Colonic mucosa (tissue), 4 donors: ENCODE measurements at regions not wholly inside any gene's neighbourhood (a gene's known extent, or its start where the extent isn't known, plus 50 kb on each side); places are given as distances from the start of the nearest gene placed in this dataset.

Experiments used
- DNase-seq: peaks from one replicate; pipeline ENCODE4 v3.0.0-alpha.2; 2020
- H3K27ac ChIP-seq: fragments of 200-600 bp; one replicate; pipeline ENCODE4 v1.8.0; 2021
- H3K27me3 ChIP-seq: fragments of 200-600 bp; one replicate; pipeline ENCODE4 v1.8.0; 2021
- H3K36me3 ChIP-seq: fragments of 200-600 bp; one replicate; pipeline ENCODE4 v1.8.0; 2021
- H3K4me1 ChIP-seq: fragments of 200-600 bp; one replicate; pipeline ENCODE4 v1.8.0; 2021; ENCODE audit warnings: mild to moderate bottlenecking
- H3K4me3 ChIP-seq: fragments of 200-600 bp; one replicate; pipeline ENCODE4 v1.8.0; 2021
- H3K9ac ChIP-seq, 2 donors: one replicate each; pipeline ENCODE4 v1.7.0; 2013; ENCODE audit warnings: control low read depth in 2 of 2, low read depth in 2 of 2, low read length in 2 of 2
- H3K9me3 ChIP-seq: fragments of 200-600 bp; one replicate; pipeline ENCODE4 v1.8.0; 2021
- CTCF ChIP-seq: fragments of 200-600 bp; IDR thresholded peaks from one replicate; pipeline ENCODE4 v1.8.0; 2022; ENCODE audit warnings: antibody characterized with exemption, mild to moderate bottlenecking
- intact Hi-C: fragments of 100-400 bp; cut with DNase I; formaldehyde crosslinking; loops from one replicate; pipeline ENCODE4 v1.14.1; 2022
- donor health status: healthy.
- donor health status: DM: no; HTN: no; CAD: no.
- donor health status: DM: no; HTN: no; CAD: no.

GRCh38 chr4:175308236-175308635 is 390.1 kb downstream of the ADAM29 start:
- no peak for DNase-seq
- no peaks in the 10 kb centered on the region for H3K36me3 ChIP-seq
- no peak overlapping the region for H3K27ac ChIP-seq
- H3K9ac ChIP-seq, result no peak overlapping the region
- H3K9me3 ChIP-seq, result no peaks in the 10 kb centered on the region
- intact Hi-C loops, result no loop called here
- no peak overlapping the region for H3K4me3 ChIP-seq
- H3K27me3 ChIP-seq, result no peaks in the 10 kb centered on the region
- no peak for TF ChIP-seq CTCF
- H3K4me1 ChIP-seq, result no peaks in the 10 kb centered on the region

- Histone ChIP-seq H3K4me3 (no peak overlapping the region), H3K36me3 (no peaks in the 10 kb centered on the region), H3K9me3 (no peaks in the 10 kb centered on the region), H3K9ac (no peak overlapping the region), H3K4me1 (no peaks in the 10 kb centered on the region), H3K27ac (no peak overlapping the region), H3K27me3 (no peaks in the 10 kb centered on the region)
- no peak for DNase-seq
- no peak for TF ChIP-seq CTCF
- intact Hi-C loops, result no loop called here
Measured at GRCh38 chr4:175309041-175309440, 390.9 kb downstream of the ADAM29 start.

- no peaks in the 10 kb centered on the region for H3K27me3 ChIP-seq
- H3K27ac ChIP-seq, result no peak overlapping the region
- no peak for DNase-seq
- H3K9me3 ChIP-seq, result no peaks in the 10 kb centered on the region
- H3K9ac ChIP-seq, result no peak overlapping the region
- no peaks in the 10 kb centered on the region for H3K4me1 ChIP-seq
- no peak for TF ChIP-seq CTCF
- no peak overlapping the region for H3K4me3 ChIP-seq
- intact Hi-C loops, result no loop called here
- H3K36me3 ChIP-seq, result no peaks in the 10 kb centered on the region
Measured at GRCh38 chr4:175325230-175325629, 407.1 kb downstream of the ADAM29 start.

- Histone ChIP-seq H3K4me1 (no peaks in the 10 kb centered on the region), H3K27ac (no peak overlapping the region), H3K9ac (no peak overlapping the region), H3K36me3 (no peaks in the 10 kb centered on the region), H3K4me3 (no peak overlapping the region), H3K27me3 (no peaks in the 10 kb centered on the region), H3K9me3 (no peaks in the 10 kb centered on the region)
- intact Hi-C loops, result no loop called here
- DNase-seq, result no peak
- no peak for TF ChIP-seq CTCF
Measured at GRCh38 chr4:175326796-175327195, 408.6 kb downstream of the ADAM29 start.

- intact Hi-C loops, result no loop called here
- Histone ChIP-seq H3K4me1 (no peaks in the 10 kb centered on the region), H3K9me3 (no peaks in the 10 kb centered on the region), H3K4me3 (no peak overlapping the region), H3K36me3 (no peaks in the 10 kb centered on the region), H3K27me3 (no peaks in the 10 kb centered on the region), H3K27ac (no peak overlapping the region), H3K9ac (no peak overlapping the region)
- no peak for DNase-seq
- TF ChIP-seq CTCF, result no peak
Measured at GRCh38 chr4:175330236-175330635, 412.1 kb downstream of the ADAM29 start.

GRCh38 chr4:175330652-175331051 is 412.5 kb downstream of the ADAM29 start:
- Histone ChIP-seq H3K36me3 (no peaks in the 10 kb centered on the region), H3K9me3 (no peaks in the 10 kb centered on the region), H3K27me3 (no peaks in the 10 kb centered on the region), H3K27ac (no peak overlapping the region), H3K4me3 (no peak overlapping the region), H3K4me1 (no peaks in the 10 kb centered on the region), H3K9ac (no peak overlapping the region)
- intact Hi-C loops, result no loop called here
- no peak for DNase-seq
- no peak for TF ChIP-seq CTCF
